WTC11 (cell line): ENCODE measurements at regions not wholly inside any gene's neighbourhood (a gene's known extent, or its start where the extent isn't known, plus 50 kb on each side); places are given as distances from the start of the nearest gene placed in this dataset.

Experiments used
- TP53 ChIP-seq: sonication (generic); formaldehyde crosslinking; IDR thresholded peaks from 2 replicates; pipeline ENCODE4 v1.8.1; 2023; ENCODE audit warnings: mild to moderate bottlenecking, missing genetic modification reagents
- TF ChIP-seq, protein P1 (sequence below): fragments of 200-600 bp; IDR thresholded peaks from 2 replicates; pipeline ENCODE4 v1.8.0; 2022; ENCODE audit warnings: antibody characterized with exemption
- TF ChIP-seq, protein P2 (sequence below): sonication (generic); formaldehyde crosslinking; IDR thresholded peaks from 2 replicates; pipeline ENCODE4 v1.8.0; 2022; ENCODE audit warnings: missing genetic modification reagents
- TF ChIP-seq, protein P3 (sequence below): sonication (generic); formaldehyde crosslinking; conservative IDR thresholded peaks from 2 replicates; pipeline ENCODE4 v1.8.1; 2022; ENCODE audit warnings: mild to moderate bottlenecking, missing genetic modification reagents
- TF ChIP-seq, protein P4 (sequence below): sonication (generic); formaldehyde crosslinking; IDR thresholded peaks from 2 replicates; pipeline ENCODE4 v1.8.1; 2022; ENCODE audit warnings: mild to moderate bottlenecking, missing genetic modification reagents, moderate library complexity, borderline replicate concordance

DNA sequence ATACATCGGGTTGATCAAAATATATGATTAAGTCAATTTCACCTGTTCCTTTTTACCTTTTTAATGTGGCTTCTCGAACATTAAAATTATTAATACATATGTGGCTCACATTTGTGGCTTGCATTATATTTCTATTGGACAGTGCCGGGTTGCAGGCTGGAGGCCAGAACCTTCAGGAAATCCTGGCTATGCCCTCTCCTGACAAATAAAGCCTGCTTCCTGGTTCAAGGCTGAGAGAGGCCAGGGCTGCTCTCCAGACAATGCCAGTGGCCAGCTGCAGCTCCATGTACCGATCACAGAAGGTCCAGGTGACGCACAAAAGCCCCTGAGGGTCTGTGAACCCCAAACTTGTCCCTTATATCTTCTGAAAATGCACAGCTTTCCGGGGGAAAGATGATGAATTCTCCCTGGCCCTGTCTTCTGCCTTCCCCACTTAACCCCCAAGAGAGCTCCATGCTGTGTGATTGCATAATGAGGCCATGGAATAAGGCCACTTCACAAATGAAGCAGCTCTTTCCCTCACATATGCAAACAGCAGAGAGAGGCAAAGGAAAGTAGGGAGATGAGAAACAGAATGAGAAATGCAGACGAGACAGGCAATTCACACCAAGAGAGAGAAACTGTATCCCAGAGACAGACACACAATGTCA is 241.2 kb downstream of the BCOR start:
- TF ChIP-seq, protein P1, sequence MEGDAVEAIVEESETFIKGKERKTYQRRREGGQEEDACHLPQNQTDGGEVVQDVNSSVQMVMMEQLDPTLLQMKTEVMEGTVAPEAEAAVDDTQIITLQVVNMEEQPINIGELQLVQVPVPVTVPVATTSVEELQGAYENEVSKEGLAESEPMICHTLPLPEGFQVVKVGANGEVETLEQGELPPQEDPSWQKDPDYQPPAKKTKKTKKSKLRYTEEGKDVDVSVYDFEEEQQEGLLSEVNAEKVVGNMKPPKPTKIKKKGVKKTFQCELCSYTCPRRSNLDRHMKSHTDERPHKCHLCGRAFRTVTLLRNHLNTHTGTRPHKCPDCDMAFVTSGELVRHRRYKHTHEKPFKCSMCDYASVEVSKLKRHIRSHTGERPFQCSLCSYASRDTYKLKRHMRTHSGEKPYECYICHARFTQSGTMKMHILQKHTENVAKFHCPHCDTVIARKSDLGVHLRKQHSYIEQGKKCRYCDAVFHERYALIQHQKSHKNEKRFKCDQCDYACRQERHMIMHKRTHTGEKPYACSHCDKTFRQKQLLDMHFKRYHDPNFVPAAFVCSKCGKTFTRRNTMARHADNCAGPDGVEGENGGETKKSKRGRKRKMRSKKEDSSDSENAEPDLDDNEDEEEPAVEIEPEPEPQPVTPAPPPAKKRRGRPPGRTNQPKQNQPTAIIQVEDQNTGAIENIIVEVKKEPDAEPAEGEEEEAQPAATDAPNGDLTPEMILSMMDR, result no peak
- TF ChIP-seq TP53 (CRISPR knock-in tag), result no peak
- TF ChIP-seq, protein P2, sequence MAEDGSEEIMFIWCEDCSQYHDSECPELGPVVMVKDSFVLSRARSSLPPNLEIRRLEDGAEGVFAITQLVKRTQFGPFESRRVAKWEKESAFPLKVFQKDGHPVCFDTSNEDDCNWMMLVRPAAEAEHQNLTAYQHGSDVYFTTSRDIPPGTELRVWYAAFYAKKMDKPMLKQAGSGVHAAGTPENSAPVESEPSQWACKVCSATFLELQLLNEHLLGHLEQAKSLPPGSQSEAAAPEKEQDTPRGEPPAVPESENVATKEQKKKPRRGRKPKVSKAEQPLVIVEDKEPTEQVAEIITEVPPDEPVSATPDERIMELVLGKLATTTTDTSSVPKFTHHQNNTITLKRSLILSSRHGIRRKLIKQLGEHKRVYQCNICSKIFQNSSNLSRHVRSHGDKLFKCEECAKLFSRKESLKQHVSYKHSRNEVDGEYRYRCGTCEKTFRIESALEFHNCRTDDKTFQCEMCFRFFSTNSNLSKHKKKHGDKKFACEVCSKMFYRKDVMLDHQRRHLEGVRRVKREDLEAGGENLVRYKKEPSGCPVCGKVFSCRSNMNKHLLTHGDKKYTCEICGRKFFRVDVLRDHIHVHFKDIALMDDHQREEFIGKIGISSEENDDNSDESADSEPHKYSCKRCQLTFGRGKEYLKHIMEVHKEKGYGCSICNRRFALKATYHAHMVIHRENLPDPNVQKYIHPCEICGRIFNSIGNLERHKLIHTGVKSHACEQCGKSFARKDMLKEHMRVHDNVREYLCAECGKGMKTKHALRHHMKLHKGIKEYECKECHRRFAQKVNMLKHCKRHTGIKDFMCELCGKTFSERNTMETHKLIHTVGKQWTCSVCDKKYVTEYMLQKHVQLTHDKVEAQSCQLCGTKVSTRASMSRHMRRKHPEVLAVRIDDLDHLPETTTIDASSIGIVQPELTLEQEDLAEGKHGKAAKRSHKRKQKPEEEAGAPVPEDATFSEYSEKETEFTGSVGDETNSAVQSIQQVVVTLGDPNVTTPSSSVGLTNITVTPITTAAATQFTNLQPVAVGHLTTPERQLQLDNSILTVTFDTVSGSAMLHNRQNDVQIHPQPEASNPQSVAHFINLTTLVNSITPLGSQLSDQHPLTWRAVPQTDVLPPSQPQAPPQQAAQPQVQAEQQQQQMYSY (CRISPR knock-in tag), result no peak
- TF ChIP-seq, protein P3, sequence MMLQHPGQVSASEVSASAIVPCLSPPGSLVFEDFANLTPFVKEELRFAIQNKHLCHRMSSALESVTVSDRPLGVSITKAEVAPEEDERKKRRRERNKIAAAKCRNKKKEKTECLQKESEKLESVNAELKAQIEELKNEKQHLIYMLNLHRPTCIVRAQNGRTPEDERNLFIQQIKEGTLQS (CRISPR knock-in tag), result no peak
- TF ChIP-seq, protein P4, sequence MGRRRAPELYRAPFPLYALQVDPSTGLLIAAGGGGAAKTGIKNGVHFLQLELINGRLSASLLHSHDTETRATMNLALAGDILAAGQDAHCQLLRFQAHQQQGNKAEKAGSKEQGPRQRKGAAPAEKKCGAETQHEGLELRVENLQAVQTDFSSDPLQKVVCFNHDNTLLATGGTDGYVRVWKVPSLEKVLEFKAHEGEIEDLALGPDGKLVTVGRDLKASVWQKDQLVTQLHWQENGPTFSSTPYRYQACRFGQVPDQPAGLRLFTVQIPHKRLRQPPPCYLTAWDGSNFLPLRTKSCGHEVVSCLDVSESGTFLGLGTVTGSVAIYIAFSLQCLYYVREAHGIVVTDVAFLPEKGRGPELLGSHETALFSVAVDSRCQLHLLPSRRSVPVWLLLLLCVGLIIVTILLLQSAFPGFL (CRISPR knock-in tag), result no peak
